Activated B cell treated with CpG ODN at 0.5 μM for 24 hours (primary cell): ENCODE measurements at regions not wholly inside any gene's neighbourhood (a gene's known extent, or its start where the extent isn't known, plus 50 kb on each side); places are given as distances from the start of the nearest gene placed in this dataset.

Experiments used
- ATAC-seq: fragments of 200-7000 bp; cut with Tn5 transposase; one replicate; pipeline ENCODE4 v1.10.0; 2021; ENCODE audit warnings: low read depth, mild to moderate bottlenecking, moderate library complexity
- CTCF ChIA-PET: fragments of 350-600 bp; sonication (Branson Sonifier 250); formaldehyde crosslinking; loops from one replicate; lab custom pipeline; 2021; ENCODE audit warnings: antibody characterized with exemption; lab: Charles Lee
- POLR2A ChIA-PET: fragments of 350-600 bp; sonication (Branson Sonifier 250); formaldehyde crosslinking; loops from one replicate; lab custom pipeline; 2021; ENCODE audit warnings: antibody characterized with exemption; lab: Charles Lee
- DNase-seq: peaks from one replicate; pipeline ENCODE4 v3.0.0; 2022
- H3K27ac Mint-ChIP-seq: one replicate; pipeline ENCODE4 v1.8.0; 2020; ENCODE audit warnings: mixed read lengths
- H3K27me3 Mint-ChIP-seq: one replicate; pipeline ENCODE4 v1.8.0; 2021; ENCODE audit warnings: mixed read lengths
- H3K36me3 Mint-ChIP-seq: one replicate; pipeline ENCODE4 v1.8.0; 2021; ENCODE audit warnings: low read depth, mixed read lengths
- H3K4me1 Mint-ChIP-seq: one replicate; pipeline ENCODE4 v1.8.0; 2021; ENCODE audit warnings: mixed read lengths
- H3K4me3 Mint-ChIP-seq: one replicate; pipeline ENCODE4 v1.8.0; 2020; ENCODE audit warnings: mild to moderate bottlenecking, mixed read lengths
- H3K9me3 Mint-ChIP-seq: one replicate; pipeline ENCODE4 v1.8.0; 2020; ENCODE audit warnings: mixed read lengths
- CTCF ChIP-seq: fragments of 200-600 bp; IDR thresholded peaks from one replicate; pipeline ENCODE4 v1.8.0; 2022; ENCODE audit warnings: antibody characterized with exemption, mild to moderate bottlenecking
- intact Hi-C: fragments of 100-400 bp; cut with micrococcal nuclease; formaldehyde crosslinking; loops from one replicate; pipeline ENCODE4 v1.15.1; 2024

- ChIA-PET CTCF (no interaction called here), POLR2A (no interaction called here)
- intact Hi-C loops, result no loop called here
- ATAC-seq (no peak), DNase-seq (no peak)
- Mint-ChIP-seq H3K9me3 (no peaks in the 10 kb centered on the region), H3K27me3 (peaks cover 26% of the 10 kb centered on the region), H3K36me3 (no peaks in the 10 kb centered on the region), H3K27ac (no peak overlapping the region), H3K4me3 (no peak overlapping the region), H3K4me1 (no peaks in the 10 kb centered on the region)
- no peak for TF ChIP-seq CTCF
These were observed 190.2 kb downstream of the SHANK2 start for GRCh38 chr11:71062199-71062598.

GRCh38 chr11:71060391-71060791, 192.0 kb downstream of the SHANK2 start:
- Mint-ChIP-seq H3K27ac (no peak overlapping the region), H3K4me3 (no peak overlapping the region), H3K27me3 (peaks cover 26% of the 10 kb centered on the region), H3K9me3 (no peaks in the 10 kb centered on the region), H3K36me3 (no peaks in the 10 kb centered on the region), H3K4me1 (no peaks in the 10 kb centered on the region)
- DNase-seq (no peak), ATAC-seq (no peak)
- intact Hi-C loops, result no loop called here
- CTCF ChIA-PET, result no interaction called here
- no peak for TF ChIP-seq CTCF
- POLR2A ChIA-PET, result no interaction called here

- POLR2A ChIA-PET, result no interaction called here
- H3K4me1 Mint-ChIP-seq, result no peaks in the 10 kb centered on the region
- DNase-seq (no peak), ATAC-seq (no peak)
- CTCF ChIA-PET, result no interaction called here
- intact Hi-C loops, result no loop called here
- TF ChIP-seq CTCF, result no peak
- no peaks in the 10 kb centered on the region for H3K9me3 Mint-ChIP-seq
- H3K27me3 Mint-ChIP-seq, result peaks cover 20% of the 10 kb centered on the region
- no peak overlapping the region for H3K4me3 Mint-ChIP-seq
- no peaks in the 10 kb centered on the region for H3K36me3 Mint-ChIP-seq
- H3K27ac Mint-ChIP-seq, result no peak overlapping the region
These were observed 192.7 kb downstream of the SHANK2 start for GRCh38 chr11:71059662-71060061.

- POLR2A ChIA-PET, result no interaction called here
- no peak overlapping the region for H3K4me3 Mint-ChIP-seq
- CTCF ChIA-PET, result no interaction called here
- ATAC-seq (no peak), DNase-seq (no peak)
- TF ChIP-seq CTCF, result no peak
- H3K36me3 Mint-ChIP-seq, result no peaks in the 10 kb centered on the region
- no peak overlapping the region for H3K27ac Mint-ChIP-seq
- no peaks in the 10 kb centered on the region for H3K27me3 Mint-ChIP-seq
- H3K9me3 Mint-ChIP-seq, result no peaks in the 10 kb centered on the region
- no peaks in the 10 kb centered on the region for H3K4me1 Mint-ChIP-seq
- intact Hi-C loops, result no loop called here
These were observed 196.5 kb downstream of the SHANK2 start for GRCh38 chr11:71055925-71056324.
